HEK293 (cell line): ENCODE measurements at regions not wholly inside any gene's neighbourhood (a gene's known extent, or its start where the extent isn't known, plus 50 kb on each side); places are given as distances from the start of the nearest gene placed in this dataset.

Experiments used
- CTCF ChIA-PET: fragments of 350-600 bp; formaldehyde crosslinking; extraction: SDS; loops from one replicate; lab custom pipeline; 2021; ENCODE audit warnings: antibody characterized with exemption; lab: Yijun Ruan, JAX
- POLR2A ChIA-PET: fragments of 300-600 bp; formaldehyde crosslinking; extraction: SDS; loops from one replicate; lab custom pipeline; 2020; ENCODE audit warnings: antibody characterized with exemption, inconsistent platforms; lab: Yijun Ruan, JAX
- H3K27ac ChIP-seq: fragments of 200-500 bp; sonication (Bioruptor generic); 2 replicates; pipeline ENCODE4 v1.5.1; 2014; ENCODE audit warnings: low read depth, low read length, control low read depth, inconsistent platforms; ENCODE audit errors: extremely low read depth
- H3K36me3 ChIP-seq, 2 experiments: fragments of 200-500 bp in 1 of 2; sonication (Bioruptor generic) in 1 of 2; 1 replicate in 1 of 2; 2 replicates in 1 of 2; pipeline ENCODE4 v1.5.1; 2014 to 2017; ENCODE audit warnings: inconsistent platforms in 2 of 2, low read length in 2 of 2; ENCODE audit not compliant: control insufficient read depth in 2 of 2, insufficient read depth in 1 of 2
- H3K4me1 ChIP-seq: fragments of 200-500 bp; sonication (Bioruptor generic); 2 replicates; pipeline ENCODE4 v1.5.1; 2014; ENCODE audit warnings: mild to moderate bottlenecking, low read length, inconsistent platforms; ENCODE audit not compliant: control insufficient read depth, insufficient read depth
- H3K4me3 ChIP-seq: 2 replicates; pipeline ENCODE4 v1.5.1; 2011; ENCODE audit warnings: low read depth, mild to moderate bottlenecking, control low read depth, low read length, moderate library complexity
- H3K9me3 ChIP-seq: fragments of 200-500 bp; sonication (Bioruptor generic); 2 replicates; pipeline ENCODE4 v1.5.1; 2014; ENCODE audit warnings: low read depth, low read length, inconsistent platforms; ENCODE audit not compliant: control insufficient read depth, insufficient read depth
- ATF2 ChIP-seq: fragments of 450-650 bp; formaldehyde crosslinking; IDR thresholded peaks from 2 replicates; pipeline ENCODE4 v1.5.1; 2016; ENCODE audit warnings: missing biosample characterization, missing genetic modification characterization, low read depth
- IKZF3 ChIP-seq: fragments of 450-650 bp; IDR thresholded peaks from 2 replicates; pipeline ENCODE4 v1.5.0; 2018; ENCODE audit warnings: missing biosample characterization, mild to moderate bottlenecking, missing genetic modification characterization, moderate library complexity
- KLF16 ChIP-seq: fragments of 450-650 bp; formaldehyde crosslinking; IDR thresholded peaks from 2 replicates; pipeline ENCODE4 v1.5.1; 2017; ENCODE audit warnings: missing biosample characterization, missing genetic modification characterization
- SETDB1 ChIP-seq: IDR thresholded peaks from one replicate; pipeline ENCODE4 v1.6.1; 2017; ENCODE audit warnings: mild to moderate bottlenecking, low read length, moderate library complexity, mixed read lengths; ENCODE audit not compliant: insufficient read length
- TCF7L2 ChIP-seq: IDR thresholded peaks from 2 replicates; pipeline ENCODE4 v1.6.1; 2011; ENCODE audit warnings: low read depth, mild to moderate bottlenecking, inconsistent platforms, low read length, moderate library complexity, borderline replicate concordance
- YY2 ChIP-seq: fragments of 450-650 bp; formaldehyde crosslinking; IDR thresholded peaks from 2 replicates; pipeline ENCODE4 v1.5.1; 2016; ENCODE audit warnings: missing biosample characterization, missing genetic modification characterization
- ZBTB48 ChIP-seq: fragments of 450-650 bp; formaldehyde crosslinking; IDR thresholded peaks from 2 replicates; pipeline ENCODE4 v1.5.1; 2016; ENCODE audit warnings: missing biosample characterization, missing genetic modification characterization
- ZBTB8A ChIP-seq: fragments of 450-650 bp; formaldehyde crosslinking; IDR thresholded peaks from 2 replicates; pipeline ENCODE4 v1.5.1; 2016; ENCODE audit warnings: missing biosample characterization, missing genetic modification characterization
- ZFP41 ChIP-seq: fragments of 450-650 bp; formaldehyde crosslinking; IDR thresholded peaks from 2 replicates; pipeline ENCODE4 v1.5.1; 2016; ENCODE audit warnings: missing biosample characterization, missing genetic modification characterization, borderline replicate concordance
- ZNF112 ChIP-seq: fragments of 450-650 bp; formaldehyde crosslinking; IDR thresholded peaks from 2 replicates; pipeline ENCODE4 v1.5.0; 2017; ENCODE audit warnings: missing biosample characterization, missing genetic modification characterization
- ZNF148 ChIP-seq: fragments of 450-650 bp; formaldehyde crosslinking; IDR thresholded peaks from 2 replicates; pipeline ENCODE4 v1.5.0; 2017; ENCODE audit warnings: missing biosample characterization, missing genetic modification characterization, borderline replicate concordance
- ZNF202 ChIP-seq: fragments of 450-650 bp; formaldehyde crosslinking; IDR thresholded peaks from 2 replicates; pipeline ENCODE4 v1.5.1; 2016; ENCODE audit warnings: missing biosample characterization, missing genetic modification characterization, borderline replicate concordance
- ZNF221 ChIP-seq: fragments of 450-650 bp; formaldehyde crosslinking; IDR thresholded peaks from 2 replicates; pipeline ENCODE4 v1.5.1; 2017; ENCODE audit warnings: missing biosample characterization, missing genetic modification characterization, borderline replicate concordance
- ZNF292 ChIP-seq: fragments of 450-650 bp; formaldehyde crosslinking; IDR thresholded peaks from 2 replicates; pipeline ENCODE4 v1.5.1; 2016; ENCODE audit warnings: low read depth, missing biosample characterization, missing genetic modification characterization, borderline replicate concordance
- ZNF548 ChIP-seq: fragments of 450-650 bp; formaldehyde crosslinking; IDR thresholded peaks from 2 replicates; pipeline ENCODE4 v1.5.1; 2016; ENCODE audit warnings: missing biosample characterization, missing genetic modification characterization
- ZNF571 ChIP-seq: fragments of 450-650 bp; formaldehyde crosslinking; IDR thresholded peaks from 2 replicates; pipeline ENCODE4 v1.5.0; 2017; ENCODE audit warnings: missing biosample characterization, missing genetic modification characterization
- ZNF600 ChIP-seq: fragments of 450-650 bp; formaldehyde crosslinking; IDR thresholded peaks from 2 replicates; pipeline ENCODE4 v1.5.1; 2016; ENCODE audit warnings: missing biosample characterization, missing genetic modification characterization
- ZNF624 ChIP-seq: fragments of 450-650 bp; formaldehyde crosslinking; IDR thresholded peaks from 2 replicates; pipeline ENCODE4 v1.5.1; 2017; ENCODE audit warnings: missing biosample characterization, missing genetic modification characterization
- ZNF692 ChIP-seq: fragments of 450-650 bp; formaldehyde crosslinking; IDR thresholded peaks from 2 replicates; pipeline ENCODE4 v1.5.1; 2016; ENCODE audit warnings: missing biosample characterization, missing genetic modification characterization
- ZNF76 ChIP-seq: fragments of 450-650 bp; formaldehyde crosslinking; IDR thresholded peaks from 2 replicates; pipeline ENCODE4; 2016; ENCODE audit warnings: low read depth, missing biosample characterization, missing genetic modification characterization, borderline replicate concordance
- ZNF768 ChIP-seq: fragments of 450-650 bp; formaldehyde crosslinking; IDR thresholded peaks from 2 replicates; pipeline ENCODE4 v1.5.1; 2018; ENCODE audit warnings: missing biosample characterization, mild to moderate bottlenecking, missing genetic modification characterization
- TF ChIP-seq, protein P1 (sequence below): fragments of 450-650 bp; formaldehyde crosslinking; optimal IDR thresholded peaks from 2 replicates; pipeline ENCODE3; 2016; ENCODE audit warnings: missing biosample characterization, mild to moderate bottlenecking, missing genetic modification characterization
- TF ChIP-seq, protein P2 (sequence below): fragments of 450-650 bp; formaldehyde crosslinking; IDR thresholded peaks from 2 replicates; pipeline ENCODE4 v1.5.1; 2016; ENCODE audit warnings: missing biosample characterization, missing genetic modification characterization
- TF ChIP-seq, protein P3 (sequence below): fragments of 450-650 bp; formaldehyde crosslinking; IDR thresholded peaks from 2 replicates; pipeline ENCODE4 v1.5.1; 2016; ENCODE audit warnings: missing biosample characterization, missing genetic modification characterization

DNA sequence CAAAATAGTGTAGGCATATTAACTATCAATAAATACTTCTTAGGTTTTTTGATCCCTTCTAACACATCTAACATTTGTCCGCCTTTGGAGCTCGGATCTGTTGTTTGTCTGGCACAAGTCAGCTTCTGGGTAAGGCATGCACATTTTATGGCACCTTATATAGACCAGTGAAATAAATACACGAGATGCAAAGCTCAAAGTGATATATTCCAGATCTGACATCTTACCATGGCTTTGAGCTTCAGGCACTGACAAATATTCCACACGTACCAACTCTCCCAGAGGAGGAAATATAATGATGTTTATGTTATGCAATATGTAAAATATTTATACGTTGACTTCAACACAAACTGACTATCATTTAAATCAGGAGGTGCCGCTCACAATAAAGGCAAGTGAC is 430.1 kb upstream of the SMIM21 start:
- H3K4me1 ChIP-seq = no peaks in the 10 kb centered on the region
- ChIA-PET POLR2A (no interaction called here), CTCF (interaction anchor here (0.5 kb wide), 1 partner anchor 562 kb away, joined by 4 read pairs; no protein-coding TSS in a partner anchor)
- no peak overlapping the region for H3K27ac ChIP-seq
- H3K36me3 ChIP-seq = no peaks in the 10 kb centered on the region
- H3K9me3 ChIP-seq = no peaks in the 10 kb centered on the region
- no peak overlapping the region for H3K4me3 ChIP-seq
- TF ChIP-seq, protein P1, sequence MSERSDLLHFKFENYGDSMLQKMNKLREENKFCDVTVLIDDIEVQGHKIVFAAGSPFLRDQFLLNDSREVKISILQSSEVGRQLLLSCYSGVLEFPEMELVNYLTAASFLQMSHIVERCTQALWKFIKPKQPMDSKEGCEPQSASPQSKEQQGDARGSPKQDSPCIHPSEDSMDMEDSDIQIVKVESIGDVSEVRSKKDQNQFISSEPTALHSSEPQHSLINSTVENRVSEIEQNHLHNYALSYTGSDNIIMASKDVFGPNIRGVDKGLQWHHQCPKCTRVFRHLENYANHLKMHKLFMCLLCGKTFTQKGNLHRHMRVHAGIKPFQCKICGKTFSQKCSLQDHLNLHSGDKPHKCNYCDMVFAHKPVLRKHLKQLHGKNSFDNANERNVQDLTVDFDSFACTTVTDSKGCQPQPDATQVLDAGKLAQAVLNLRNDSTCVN (tag by site-specific recombination) = no peak
- TF ChIP-seq ZFP41 (tag by site-specific recombination) (no peak), ZNF692 (tag by site-specific recombination) (no peak), ZNF548 (tag by site-specific recombination) (no peak), ZNF76 (tag by site-specific recombination) (no peak), ZBTB8A (tag by site-specific recombination) (no peak), KLF16 (tag by site-specific recombination) (no peak), ZNF600 (tag by site-specific recombination) (no peak), ZBTB48 (tag by site-specific recombination) (no peak), ZNF221 (tag by site-specific recombination) (no peak)

- H3K4me1 ChIP-seq = no peaks in the 10 kb centered on the region
- no peaks in the 10 kb centered on the region for H3K9me3 ChIP-seq
- no peak overlapping the region for H3K4me3 ChIP-seq
- no peak overlapping the region for H3K27ac ChIP-seq
- POLR2A ChIA-PET = no interaction called here
- CTCF ChIA-PET = interaction anchor here (0.7 to 1.5 kb wide), 8 partner anchors 9 to 826 kb away, joined by 3 to 7 read pairs (median 3); no protein-coding TSS in a partner anchor
- TF ChIP-seq ZNF148 (no peak), IKZF3 (tag by site-specific recombination) (no peak), ZNF202 (tag by site-specific recombination) (no peak), ATF2 (tag by site-specific recombination) (no peak), SETDB1 (no peak), ZNF571 (tag by site-specific recombination) (no peak), TCF7L2 (no peak), ZNF292 (tag by site-specific recombination) (no peak), ZNF768 (tag by site-specific recombination) (no peak), YY2 (tag by site-specific recombination) (no peak), ZNF624 (no peak), ZNF112 (no peak)
- TF ChIP-seq, protein P2, sequence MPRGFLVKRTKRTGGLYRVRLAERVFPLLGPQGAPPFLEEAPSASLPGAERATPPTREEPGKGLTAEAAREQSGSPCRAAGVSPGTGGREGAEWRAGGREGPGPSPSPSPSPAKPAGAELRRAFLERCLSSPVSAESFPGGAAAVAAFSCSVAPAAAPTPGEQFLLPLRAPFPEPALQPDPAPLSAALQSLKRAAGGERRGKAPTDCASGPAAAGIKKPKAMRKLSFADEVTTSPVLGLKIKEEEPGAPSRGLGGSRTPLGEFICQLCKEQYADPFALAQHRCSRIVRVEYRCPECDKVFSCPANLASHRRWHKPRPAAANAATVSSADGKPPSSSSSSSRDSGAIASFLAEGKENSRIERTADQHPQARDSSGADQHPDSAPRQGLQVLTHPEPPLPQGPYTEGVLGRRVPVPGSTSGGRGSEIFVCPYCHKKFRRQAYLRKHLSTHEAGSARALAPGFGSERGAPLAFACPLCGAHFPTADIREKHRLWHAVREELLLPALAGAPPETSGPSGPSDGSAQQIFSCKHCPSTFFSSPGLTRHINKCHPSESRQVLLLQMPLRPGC (tag by site-specific recombination) = no peak
- TF ChIP-seq, protein P3, sequence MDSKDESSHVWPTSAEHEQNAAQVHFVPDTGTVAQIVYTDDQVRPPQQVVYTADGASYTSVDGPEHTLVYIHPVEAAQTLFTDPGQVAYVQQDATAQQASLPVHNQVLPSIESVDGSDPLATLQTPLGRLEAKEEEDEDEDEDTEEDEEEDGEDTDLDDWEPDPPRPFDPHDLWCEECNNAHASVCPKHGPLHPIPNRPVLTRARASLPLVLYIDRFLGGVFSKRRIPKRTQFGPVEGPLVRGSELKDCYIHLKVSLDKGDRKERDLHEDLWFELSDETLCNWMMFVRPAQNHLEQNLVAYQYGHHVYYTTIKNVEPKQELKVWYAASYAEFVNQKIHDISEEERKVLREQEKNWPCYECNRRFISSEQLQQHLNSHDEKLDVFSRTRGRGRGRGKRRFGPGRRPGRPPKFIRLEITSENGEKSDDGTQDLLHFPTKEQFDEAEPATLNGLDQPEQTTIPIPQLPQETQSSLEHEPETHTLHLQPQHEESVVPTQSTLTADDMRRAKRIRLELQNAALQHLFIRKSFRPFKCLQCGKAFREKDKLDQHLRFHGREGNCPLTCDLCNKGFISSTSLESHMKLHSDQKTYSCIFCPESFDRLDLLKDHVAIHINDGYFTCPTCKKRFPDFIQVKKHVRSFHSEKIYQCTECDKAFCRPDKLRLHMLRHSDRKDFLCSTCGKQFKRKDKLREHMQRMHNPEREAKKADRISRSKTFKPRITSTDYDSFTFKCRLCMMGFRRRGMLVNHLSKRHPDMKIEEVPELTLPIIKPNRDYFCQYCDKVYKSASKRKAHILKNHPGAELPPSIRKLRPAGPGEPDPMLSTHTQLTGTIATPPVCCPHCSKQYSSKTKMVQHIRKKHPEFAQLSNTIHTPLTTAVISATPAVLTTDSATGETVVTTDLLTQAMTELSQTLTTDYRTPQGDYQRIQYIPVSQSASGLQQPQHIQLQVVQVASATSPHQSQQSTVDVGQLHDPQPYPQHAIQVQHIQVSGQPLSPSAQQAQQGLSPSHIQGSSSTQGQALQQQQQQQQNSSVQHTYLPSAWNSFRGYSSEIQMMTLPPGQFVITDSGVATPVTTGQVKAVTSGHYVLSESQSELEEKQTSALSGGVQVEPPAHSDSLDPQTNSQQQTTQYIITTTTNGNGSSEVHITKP (tag by site-specific recombination) = no peak
- no peaks in the 10 kb centered on the region for H3K36me3 ChIP-seq
Measured at GRCh38 chr18:75854808-75855207, 427.3 kb upstream of the SMIM21 start.
